ENCODE measurements at regions not wholly inside any gene's neighbourhood (a gene's known extent, or its start where the extent isn't known, plus 50 kb on each side); places are given as distances from the start of the nearest gene placed in this dataset.

GRCh38 chr6:14969126-14969525 is 276.7 kb upstream of the JARID2 start (continued):
- no peak for TF ChIP-seq UBTF (CRISPR knock-in tag; IDR thresholded peaks at IDR 0.05)
- TF ChIP-seq PPARG (CRISPR knock-in tag; conservative IDR thresholded peaks at IDR 0.05): no peak
- no peak for TF ChIP-seq TFAP4 (IDR thresholded peaks at IDR 0.05; ENCODE audit: borderline replicate concordance, low read depth)
- no peak for TF ChIP-seq ZNF75D (CRISPR knock-in tag; IDR thresholded peaks at IDR 0.05; ENCODE audit: borderline replicate concordance)
- no peak for TF ChIP-seq IRF2 (CRISPR knock-in tag; IDR thresholded peaks at IDR 0.05)
- no peak for TF ChIP-seq ZNF362 (CRISPR knock-in tag; IDR thresholded peaks at IDR 0.05; ENCODE audit: borderline replicate concordance)

GRCh38 chr6:14972379-14973067 is 273.3 kb upstream of the JARID2 start:
- FAIRE-seq: no peak
- no peak for ATAC-seq
- 64% methylated on average over 4 of the region's 4 CpGs for WGBS (ENCODE audit: low lambda C conversion rate)
- intact Hi-C loops (cut with micrococcal nuclease; ENCODE audit: unreplicated experiment): no loop called here
- Histone ChIP-seq H3K4me3 (replicated peaks in 1 of 3; ENCODE audit: insufficient read depth in 1 of 3, low read depth in 2 of 3, low read length in 3 of 3) (no peak overlapping the region), H3K4me2 (ENCODE audit: low read depth, low read length) (no peak overlapping the region), H3K27ac (ENCODE audit: extremely low read length, insufficient read depth, low read length) (no peak overlapping the region), H3K4me1 (ENCODE audit: insufficient read depth, low read length) (no peaks in the 10 kb centered on the region), H3K9ac (ENCODE audit: insufficient read depth, low read depth, low read length) (no peak overlapping the region), H3K36me3 (replicated peaks in 1 of 2; ENCODE audit: control insufficient read depth in 1 of 2, insufficient read depth in 2 of 2, low read length in 2 of 2) (no peaks in the 10 kb centered on the region), H3K79me2 (ENCODE audit: insufficient read depth, low read length) (no peaks in the 10 kb centered on the region), H2AFZ (ENCODE audit: low read length) (no peak overlapping the region), H4K20me1 (ENCODE audit: insufficient read depth, low read length) (no peaks in the 10 kb centered on the region), H3K9me3 (ENCODE audit: low read length) (no peaks in the 10 kb centered on the region), H3K27me3 (ENCODE audit: control insufficient read depth in 1 of 2, insufficient read depth in 2 of 2, low read length in 2 of 2) (no peaks in the 10 kb centered on the region)
- in situ Hi-C loops (cut with HindIII; ENCODE audit: extremely low pct_ligation_motif_present, low pct_unique_long_range_greater_than_20kb): no loop called here
- no peak for DNase-seq (ENCODE audit: low spot score)
- POLR2A ChIA-PET: no interaction called here
- no TSS peak for BruUV-seq (replicated peaks)
- CTCF ChIA-PET (ENCODE audit: low intra/inter-chr PET ratio, low total read pairs): no interaction called here
- no peak for TF ChIP-seq ZNF816 (CRISPR knock-in tag; IDR thresholded peaks at IDR 0.05; ENCODE audit: borderline replicate concordance)
- TF ChIP-seq GABPB1 (CRISPR knock-in tag; IDR thresholded peaks at IDR 0.05): no peak
- no peak for TF ChIP-seq NFAT5 (CRISPR knock-in tag; IDR thresholded peaks at IDR 0.05)
- TF ChIP-seq ZNF557 (CRISPR knock-in tag; IDR thresholded peaks at IDR 0.05): no peak
- TF ChIP-seq ATF6 (CRISPR knock-in tag; conservative IDR thresholded peaks at IDR 0.05): no peak

Measured in HepG2 (cell line).